ENCODE measurements at regions not wholly inside any gene's neighbourhood (a gene's known extent, or its start where the extent isn't known, plus 50 kb on each side); places are given as distances from the start of the nearest gene placed in this dataset.
"Not testable (repeated sequence)": the region's sequence is repeated elsewhere in the genome, so short reads cannot be mapped to it uniquely, and the experiment has no call there.

GRCh38 chr10:28479927-28480627, 52.8 kb upstream of the WAC start:
- TF ChIP-seq CTCF (conservative IDR thresholded peaks at IDR 0.05) = no peak
- H3K27me3 Mint-ChIP-seq (ENCODE audit: insufficient read depth) = no peaks in the 10 kb centered on the region
- H3K4me3 ChIP-seq (ENCODE audit: low read length) = no peak overlapping the region
- no peaks in the 10 kb centered on the region for H3K36me3 ChIP-seq (ENCODE audit: control insufficient read depth, insufficient read depth, low read length)
- H3K27ac ChIP-seq (ENCODE audit: low read depth, low read length) = no peak overlapping the region
- no peak overlapping the region for H3K4me3 Mint-ChIP-seq
- WGBS, 2 experiments (ENCODE audit: insufficient coverage in 1 of 2, insufficient read length in 1 of 2) = 94 to 100% methylated on average over 3 to 4 of the region's 4 CpGs
- peaks cover 3% of the 10 kb centered on the region for H3K9me3 Mint-ChIP-seq
- H3K4me1 ChIP-seq (ENCODE audit: control insufficient read depth, insufficient read depth, low read length) = no peaks in the 10 kb centered on the region
- DNase-seq = no peak
- H3K36me3 Mint-ChIP-seq (ENCODE audit: low read depth) = no peaks in the 10 kb centered on the region
- H3K9ac ChIP-seq (ENCODE audit: extremely low read depth, low read length, poor library complexity, severe bottlenecking) = no peak overlapping the region
- H3K4me1 Mint-ChIP-seq = no peaks in the 10 kb centered on the region
- H3K27me3 ChIP-seq (ENCODE audit: control insufficient read depth, insufficient read depth, low read length, poor library complexity, severe bottlenecking) = no peaks in the 10 kb centered on the region
- H3K9me3 ChIP-seq (ENCODE audit: control insufficient read depth, low read length) = no peaks in the 10 kb centered on the region
- no peak overlapping the region for H3K27ac Mint-ChIP-seq

GRCh38 chr10:28480628-28480965, 52.3 kb upstream of the WAC start:
- H3K27me3 ChIP-seq (ENCODE audit: control insufficient read depth, insufficient read depth, low read length, poor library complexity, severe bottlenecking) = no peaks in the 10 kb centered on the region
- H3K4me3 Mint-ChIP-seq = no peak overlapping the region
- H3K9me3 ChIP-seq (ENCODE audit: control insufficient read depth, low read length) = no peaks in the 10 kb centered on the region
- H3K4me1 ChIP-seq (ENCODE audit: control insufficient read depth, insufficient read depth, low read length) = no peaks in the 10 kb centered on the region
- H3K27me3 Mint-ChIP-seq (ENCODE audit: insufficient read depth) = no peaks in the 10 kb centered on the region
- no peaks in the 10 kb centered on the region for H3K36me3 ChIP-seq (ENCODE audit: control insufficient read depth, insufficient read depth, low read length)
- H3K9me3 Mint-ChIP-seq = peaks cover 3% of the 10 kb centered on the region
- H3K4me3 ChIP-seq (ENCODE audit: low read length) = no peak overlapping the region
- TF ChIP-seq CTCF (conservative IDR thresholded peaks at IDR 0.05) = no peak
- H3K36me3 Mint-ChIP-seq (ENCODE audit: low read depth) = no peaks in the 10 kb centered on the region
- no peak overlapping the region for H3K27ac ChIP-seq (ENCODE audit: low read depth, low read length)
- WGBS, 2 experiments (ENCODE audit: insufficient coverage in 1 of 2, insufficient read length in 1 of 2) = 89 to 97% methylated on average over 3 of the region's 3 CpGs
- no peak overlapping the region for H3K27ac Mint-ChIP-seq
- no peaks in the 10 kb centered on the region for H3K4me1 Mint-ChIP-seq
- no peak overlapping the region for H3K9ac ChIP-seq (ENCODE audit: extremely low read depth, low read length, poor library complexity, severe bottlenecking)
- no peak for DNase-seq

GRCh38 chr10:28481346-28481745, 51.6 kb upstream of the WAC start:
- H3K9me3 ChIP-seq (ENCODE audit: control insufficient read depth, low read length); H3K4me1 ChIP-seq (ENCODE audit: control insufficient read depth, insufficient read depth, low read length); H3K27me3 Mint-ChIP-seq (ENCODE audit: insufficient read depth); H3K36me3 Mint-ChIP-seq (ENCODE audit: low read depth); H3K27ac Mint-ChIP-seq; H3K4me3 Mint-ChIP-seq; H3K27me3 ChIP-seq (ENCODE audit: control insufficient read depth, insufficient read depth, low read length, poor library complexity, severe bottlenecking); DNase-seq; H3K36me3 ChIP-seq (ENCODE audit: control insufficient read depth, insufficient read depth, low read length); H3K4me1 Mint-ChIP-seq; H3K27ac ChIP-seq (ENCODE audit: low read depth, low read length); H3K9ac ChIP-seq (ENCODE audit: extremely low read depth, low read length, poor library complexity, severe bottlenecking); H3K9me3 Mint-ChIP-seq; H3K4me3 ChIP-seq (ENCODE audit: low read length): not testable (repeated sequence)
- 60 to 90% methylated on average over 1 to 5 of the region's 5 CpGs for WGBS, 2 experiments (ENCODE audit: insufficient coverage in 1 of 2, insufficient read length in 1 of 2)

- H3K27me3 ChIP-seq (ENCODE audit: control insufficient read depth, insufficient read depth, low read length, poor library complexity, severe bottlenecking) = no peaks in the 10 kb centered on the region
- no peak overlapping the region for H3K27ac ChIP-seq (ENCODE audit: low read depth, low read length)
- H3K27me3 Mint-ChIP-seq (ENCODE audit: insufficient read depth) = no peaks in the 10 kb centered on the region
- no peak overlapping the region for H3K4me3 Mint-ChIP-seq
- no peaks in the 10 kb centered on the region for H3K36me3 Mint-ChIP-seq (ENCODE audit: low read depth)
- no peaks in the 10 kb centered on the region for H3K9me3 ChIP-seq (ENCODE audit: control insufficient read depth, low read length)
- peaks cover 3% of the 10 kb centered on the region for H3K9me3 Mint-ChIP-seq
- no peak overlapping the region for H3K4me3 ChIP-seq (ENCODE audit: low read length)
- WGBS, 2 experiments (ENCODE audit: insufficient coverage in 1 of 2, insufficient read length in 1 of 2) = 100% methylated on average over 1 of the region's 1 CpG; no CpG with 5 or more reads in 1 of the 2 experiments
- no peak for TF ChIP-seq CTCF (conservative IDR thresholded peaks at IDR 0.05)
- no peak overlapping the region for H3K27ac Mint-ChIP-seq
- DNase-seq = no peak
- H3K4me1 Mint-ChIP-seq = no peaks in the 10 kb centered on the region
- no peaks in the 10 kb centered on the region for H3K36me3 ChIP-seq (ENCODE audit: control insufficient read depth, insufficient read depth, low read length)
- H3K4me1 ChIP-seq (ENCODE audit: control insufficient read depth, insufficient read depth, low read length) = no peaks in the 10 kb centered on the region
- no peak overlapping the region for H3K9ac ChIP-seq (ENCODE audit: extremely low read depth, low read length, poor library complexity, severe bottlenecking)
These were observed 51.0 kb upstream of the WAC start for GRCh38 chr10:28481968-28482367.

All from endodermal cell (in vitro differentiated cells).